HFFc6 (cell line): ENCODE measurements at regions not wholly inside any gene's neighbourhood (a gene's known extent, or its start where the extent isn't known, plus 50 kb on each side); places are given as distances from the start of the nearest gene placed in this dataset.

Experiments used
- DNase-seq: peaks from one replicate; pipeline ENCODE4 v3.0.0-alpha.2; 2018
- H3K27ac Mint-ChIP-seq: 2 replicates; pipeline ENCODE4 v1.8.0; 2020; ENCODE audit warnings: mild to moderate bottlenecking, mixed read lengths
- H3K27me3 Mint-ChIP-seq: 2 replicates; pipeline ENCODE4 v1.8.0; 2021; ENCODE audit warnings: mild to moderate bottlenecking, moderate library complexity, mixed read lengths; ENCODE audit not compliant: insufficient read depth
- H3K36me3 Mint-ChIP-seq: 2 replicates; pipeline ENCODE4 v1.8.0; 2021; ENCODE audit warnings: low read depth, mixed read lengths
- H3K4me1 Mint-ChIP-seq: 2 replicates; pipeline ENCODE4 v1.8.0; 2020; ENCODE audit warnings: low read depth, mixed read lengths
- H3K4me3 Mint-ChIP-seq: 2 replicates; pipeline ENCODE4 v1.8.0; 2020; ENCODE audit warnings: mild to moderate bottlenecking, moderate library complexity, mixed read lengths
- H3K9me3 Mint-ChIP-seq: 2 replicates; pipeline ENCODE4 v1.8.0; 2020; ENCODE audit warnings: mild to moderate bottlenecking, mixed read lengths
- TF ChIP-seq, protein P1 (sequence below): fragments of 200-600 bp; sonication (generic); IDR thresholded peaks from 2 replicates; pipeline ENCODE4 v1.5.0; 2021; ENCODE audit warnings: antibody characterized with exemption, mild to moderate bottlenecking

DNA sequence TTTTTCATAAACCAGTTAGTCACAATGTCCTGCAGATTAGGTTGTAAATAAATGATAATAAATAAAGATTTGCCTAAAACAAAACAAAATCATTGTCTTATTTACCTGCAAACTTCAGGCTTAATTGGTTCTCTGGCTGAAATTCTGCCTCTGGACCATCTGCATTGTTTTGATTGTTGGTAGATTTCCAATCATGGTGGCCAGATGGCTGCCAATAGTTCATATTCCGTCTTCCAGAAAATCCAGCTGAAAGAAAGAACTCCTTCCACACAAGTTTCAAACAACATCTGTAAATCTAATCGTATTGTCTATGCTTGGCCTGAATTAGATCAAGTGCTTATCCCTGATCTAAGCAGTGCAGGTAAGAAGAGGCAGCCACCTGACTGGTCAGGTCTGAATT, 771.1 kb upstream of the ZEB2 start:
- Mint-ChIP-seq H3K27ac (no peak overlapping the region), H3K4me1 (no peaks in the 10 kb centered on the region), H3K9me3 (no peaks in the 10 kb centered on the region), H3K36me3 (no peaks in the 10 kb centered on the region), H3K27me3 (no peaks in the 10 kb centered on the region), H3K4me3 (no peak overlapping the region)
- DNase-seq: no peak
- TF ChIP-seq, protein P1, sequence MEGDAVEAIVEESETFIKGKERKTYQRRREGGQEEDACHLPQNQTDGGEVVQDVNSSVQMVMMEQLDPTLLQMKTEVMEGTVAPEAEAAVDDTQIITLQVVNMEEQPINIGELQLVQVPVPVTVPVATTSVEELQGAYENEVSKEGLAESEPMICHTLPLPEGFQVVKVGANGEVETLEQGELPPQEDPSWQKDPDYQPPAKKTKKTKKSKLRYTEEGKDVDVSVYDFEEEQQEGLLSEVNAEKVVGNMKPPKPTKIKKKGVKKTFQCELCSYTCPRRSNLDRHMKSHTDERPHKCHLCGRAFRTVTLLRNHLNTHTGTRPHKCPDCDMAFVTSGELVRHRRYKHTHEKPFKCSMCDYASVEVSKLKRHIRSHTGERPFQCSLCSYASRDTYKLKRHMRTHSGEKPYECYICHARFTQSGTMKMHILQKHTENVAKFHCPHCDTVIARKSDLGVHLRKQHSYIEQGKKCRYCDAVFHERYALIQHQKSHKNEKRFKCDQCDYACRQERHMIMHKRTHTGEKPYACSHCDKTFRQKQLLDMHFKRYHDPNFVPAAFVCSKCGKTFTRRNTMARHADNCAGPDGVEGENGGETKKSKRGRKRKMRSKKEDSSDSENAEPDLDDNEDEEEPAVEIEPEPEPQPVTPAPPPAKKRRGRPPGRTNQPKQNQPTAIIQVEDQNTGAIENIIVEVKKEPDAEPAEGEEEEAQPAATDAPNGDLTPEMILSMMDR: no peak

DNA sequence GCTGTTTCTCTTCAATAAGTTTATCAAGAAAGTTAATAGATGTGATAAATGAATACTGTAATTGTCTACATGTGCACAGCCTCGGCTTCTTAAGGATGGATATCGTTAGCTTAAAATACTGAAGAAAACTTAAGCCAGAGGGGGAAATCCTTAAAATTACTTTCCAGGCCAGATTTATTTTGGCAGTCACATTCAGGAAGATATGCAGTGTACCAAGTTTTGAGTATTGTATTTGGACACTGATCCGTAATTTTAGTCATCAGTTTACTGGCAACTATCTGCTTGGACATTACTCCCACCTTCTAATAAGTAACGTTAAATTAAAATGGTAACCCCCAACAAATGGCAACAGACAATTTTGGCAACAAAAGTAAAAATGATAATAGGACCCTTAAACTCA, 770.0 kb upstream of the ZEB2 start:
- TF ChIP-seq, protein P1: no peak
- Mint-ChIP-seq H3K9me3 (no peaks in the 10 kb centered on the region), H3K36me3 (no peaks in the 10 kb centered on the region), H3K27ac (no peak overlapping the region), H3K4me1 (no peaks in the 10 kb centered on the region), H3K27me3 (no peaks in the 10 kb centered on the region), H3K4me3 (no peak overlapping the region)
- DNase-seq: no peak

DNA sequence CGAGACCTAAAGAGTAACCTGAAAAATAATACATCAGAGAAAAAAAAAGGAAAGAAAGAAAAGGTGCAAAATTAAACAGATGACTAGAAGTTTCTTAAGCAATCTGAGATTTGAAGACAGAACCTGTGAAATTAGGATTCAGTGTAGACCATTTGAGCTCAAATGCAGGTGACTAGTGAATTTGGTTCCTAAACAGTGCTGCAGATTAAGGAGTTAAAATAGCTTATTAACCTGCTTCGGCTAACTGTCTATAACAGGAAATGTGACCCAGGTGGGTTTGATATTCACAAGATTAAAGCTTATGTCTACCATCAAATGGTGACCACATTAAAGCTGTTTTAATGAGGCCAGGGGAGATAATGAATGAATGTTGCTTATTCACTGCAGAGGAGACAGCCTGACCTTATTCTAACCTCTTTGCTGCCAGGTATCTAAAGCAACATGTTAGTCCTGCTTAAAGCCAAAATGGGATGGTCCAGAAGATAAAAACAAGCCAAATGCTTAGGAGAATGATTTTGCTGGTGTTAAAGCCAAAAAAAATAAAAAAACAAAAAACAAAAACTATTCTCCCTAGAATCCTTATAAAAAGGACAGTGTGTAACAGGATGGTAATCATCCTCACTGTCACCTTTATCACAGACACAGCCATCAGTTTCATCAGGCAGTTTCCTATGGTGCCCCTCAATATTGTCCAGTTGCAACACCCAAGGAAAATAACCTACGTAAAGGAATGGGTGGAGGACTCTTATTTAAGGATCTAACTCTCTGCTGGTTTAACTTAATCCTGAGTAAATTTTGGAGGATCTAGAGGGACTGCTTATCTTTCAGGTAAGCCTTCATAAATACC, 769.0 kb upstream of the ZEB2 start:
- Mint-ChIP-seq H3K27ac (no peak overlapping the region), H3K36me3 (no peaks in the 10 kb centered on the region), H3K4me1 (peaks cover 4% of the 10 kb centered on the region; the same call in 1 of the 2 replicates), H3K4me3 (no peak overlapping the region), H3K27me3 (no peaks in the 10 kb centered on the region), H3K9me3 (no peaks in the 10 kb centered on the region)
- no peak for DNase-seq
- TF ChIP-seq, protein P1: no peak

DNA sequence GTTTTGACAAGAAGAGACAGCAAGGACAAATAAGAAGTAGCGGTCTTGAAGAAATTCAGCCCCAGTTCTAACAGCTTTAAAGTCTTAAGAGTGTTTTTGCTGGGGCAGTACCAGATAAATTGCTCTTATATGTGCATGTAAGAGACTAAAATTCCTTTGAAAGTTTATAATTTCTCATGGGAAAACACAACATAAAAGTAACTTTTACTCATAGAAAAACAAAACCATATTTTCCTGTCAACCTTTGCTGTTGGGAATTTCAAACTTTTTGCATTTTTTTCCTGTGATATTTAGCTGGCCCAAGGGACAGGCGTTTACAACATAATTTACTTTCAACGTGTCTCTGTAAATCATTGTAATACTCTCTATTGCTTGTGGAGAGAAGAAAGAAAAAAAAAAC, 767.8 kb upstream of the ZEB2 start:
- H3K27ac Mint-ChIP-seq: no peak overlapping the region
- DNase-seq: no peak
- TF ChIP-seq, protein P1: no peak
- no peaks in the 10 kb centered on the region for H3K9me3 Mint-ChIP-seq
- H3K4me3 Mint-ChIP-seq: no peak overlapping the region
- no peaks in the 10 kb centered on the region for H3K36me3 Mint-ChIP-seq
- no peaks in the 10 kb centered on the region for H3K27me3 Mint-ChIP-seq
- H3K4me1 Mint-ChIP-seq: peaks cover 4% of the 10 kb centered on the region; the same call in 1 of the 2 replicates

DNA sequence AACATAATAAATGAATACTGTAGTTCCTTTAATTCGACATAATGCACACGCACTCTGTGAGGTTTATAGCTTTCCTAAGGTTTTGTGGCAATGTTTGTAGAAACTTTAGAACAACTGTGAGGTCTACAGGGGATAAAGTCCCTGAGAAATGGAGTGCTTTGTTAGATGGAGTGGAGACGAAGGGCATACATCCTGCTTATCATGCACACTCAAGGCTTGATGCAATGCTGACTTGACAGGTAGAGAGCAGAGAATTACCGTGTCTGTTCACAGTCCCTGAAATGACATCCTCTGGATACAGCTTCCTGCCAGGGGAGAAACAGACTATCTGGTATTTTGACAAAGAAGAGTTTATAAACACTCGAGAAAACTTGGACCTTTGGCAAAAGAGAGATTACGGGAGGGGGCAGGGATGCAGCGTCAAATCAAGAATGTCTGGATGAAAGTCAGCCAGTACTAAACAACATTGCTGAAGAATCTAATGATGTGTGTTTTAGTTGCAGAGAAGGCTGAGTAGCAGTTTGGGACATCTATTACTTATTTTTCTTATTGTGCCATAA, 766.9 kb upstream of the ZEB2 start:
- Mint-ChIP-seq H3K36me3 (no peaks in the 10 kb centered on the region), H3K27ac (no peak overlapping the region), H3K4me3 (no peak overlapping the region), H3K4me1 (peaks cover 4% of the 10 kb centered on the region; the same call in 1 of the 2 replicates), H3K27me3 (no peaks in the 10 kb centered on the region), H3K9me3 (no peaks in the 10 kb centered on the region)
- TF ChIP-seq, protein P1: no peak
- DNase-seq: no peak
